ENCODE measurements at regions not wholly inside any gene's neighbourhood (a gene's known extent, or its start where the extent isn't known, plus 50 kb on each side); places are given as distances from the start of the nearest gene placed in this dataset.

- TF ChIP-seq ZNF274 (IDR thresholded peaks at IDR 0.05; ENCODE audit: low read depth, low read length) (no peak), YY1 (IDR thresholded peaks at IDR 0.05; ENCODE audit: insufficient read depth, insufficient read length) (no peak)
Observed at GRCh38 chr11:111066846-111067245, 178.7 kb upstream of the POU2AF2 start.
